ENCODE measurements at regions not wholly inside any gene's neighbourhood (a gene's known extent, or its start where the extent isn't known, plus 50 kb on each side); places are given as distances from the start of the nearest gene placed in this dataset.

DNA sequence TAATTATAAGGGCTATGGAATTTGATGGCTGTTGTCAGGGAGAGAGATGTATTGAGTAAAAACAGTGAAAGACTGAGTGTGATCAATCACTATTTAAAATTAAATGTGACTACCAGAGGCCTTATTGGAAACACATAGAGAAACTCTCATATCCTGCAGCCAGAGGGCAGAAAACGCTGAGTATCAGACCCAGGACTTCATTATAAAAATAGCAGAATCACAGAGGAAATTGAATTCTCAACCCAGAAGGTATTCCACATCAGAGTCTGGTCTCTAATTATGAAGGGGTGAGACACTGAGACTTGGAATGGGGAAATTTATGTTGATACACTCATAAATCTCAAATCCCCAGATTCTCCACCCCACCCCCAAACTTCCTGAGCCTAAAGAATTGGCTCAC, 69.5 kb upstream of the IL6 start:
- no peak for DNase-seq

DNA sequence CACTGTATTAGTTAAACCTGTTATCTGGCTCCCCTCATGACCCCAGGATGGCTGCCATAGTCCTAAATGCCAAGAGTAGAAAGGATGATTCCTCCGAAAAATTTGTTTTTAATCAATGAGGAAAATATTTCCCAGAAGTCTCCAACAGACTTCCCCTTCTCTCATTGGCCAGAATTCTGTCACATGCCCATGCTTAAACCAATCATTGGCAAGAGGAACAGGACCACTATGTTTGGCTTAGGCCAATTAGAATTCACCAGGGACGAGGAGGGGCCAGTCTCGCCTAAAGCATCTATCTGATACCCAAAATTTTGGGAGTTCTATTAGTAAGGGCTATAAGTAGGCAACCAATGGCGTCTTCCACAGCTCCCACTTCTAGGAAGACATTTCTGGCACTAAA, 71.2 kb upstream of the IL6 start:
- no peak for DNase-seq

DNA sequence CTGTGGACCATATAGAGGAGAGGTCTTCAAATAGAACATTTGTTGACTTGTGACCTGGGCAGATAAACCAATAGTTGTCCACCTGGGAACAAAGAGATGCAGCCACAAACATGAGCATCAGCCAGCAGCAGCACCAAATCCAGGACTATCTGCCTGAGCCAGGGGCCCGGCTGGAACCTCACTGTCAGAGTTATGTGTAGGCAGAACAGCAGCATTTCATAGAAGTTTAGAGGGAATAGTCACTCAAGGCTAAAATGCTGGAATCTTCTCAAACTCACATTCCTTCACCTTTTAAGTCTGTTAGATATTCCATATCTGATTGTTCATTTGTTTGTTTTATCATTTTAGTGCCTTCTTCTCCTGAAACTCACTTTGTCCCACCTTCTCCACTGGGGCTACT, 72.2 kb upstream of the IL6 start:
- no peak for DNase-seq

DNA sequence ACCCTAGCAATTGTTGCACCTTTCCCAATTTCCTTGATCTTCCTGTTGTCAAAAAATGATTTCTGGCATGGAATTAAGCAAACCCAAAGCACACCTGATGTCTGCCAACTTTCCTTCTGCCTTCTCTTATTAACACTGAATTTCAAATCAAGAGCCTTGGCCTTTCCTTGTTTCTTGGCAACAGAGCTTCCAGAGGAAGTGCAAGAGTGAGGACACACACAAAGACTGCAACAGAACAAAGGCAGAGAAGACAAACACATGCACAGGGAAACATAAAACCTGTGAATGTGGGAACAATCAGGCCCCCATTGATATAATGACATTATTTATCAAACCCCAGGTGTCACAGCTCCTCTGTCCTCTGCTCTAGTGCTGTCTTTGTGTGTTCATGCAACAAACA, 73.0 kb upstream of the IL6 start:
- no peak for DNase-seq

DNA sequence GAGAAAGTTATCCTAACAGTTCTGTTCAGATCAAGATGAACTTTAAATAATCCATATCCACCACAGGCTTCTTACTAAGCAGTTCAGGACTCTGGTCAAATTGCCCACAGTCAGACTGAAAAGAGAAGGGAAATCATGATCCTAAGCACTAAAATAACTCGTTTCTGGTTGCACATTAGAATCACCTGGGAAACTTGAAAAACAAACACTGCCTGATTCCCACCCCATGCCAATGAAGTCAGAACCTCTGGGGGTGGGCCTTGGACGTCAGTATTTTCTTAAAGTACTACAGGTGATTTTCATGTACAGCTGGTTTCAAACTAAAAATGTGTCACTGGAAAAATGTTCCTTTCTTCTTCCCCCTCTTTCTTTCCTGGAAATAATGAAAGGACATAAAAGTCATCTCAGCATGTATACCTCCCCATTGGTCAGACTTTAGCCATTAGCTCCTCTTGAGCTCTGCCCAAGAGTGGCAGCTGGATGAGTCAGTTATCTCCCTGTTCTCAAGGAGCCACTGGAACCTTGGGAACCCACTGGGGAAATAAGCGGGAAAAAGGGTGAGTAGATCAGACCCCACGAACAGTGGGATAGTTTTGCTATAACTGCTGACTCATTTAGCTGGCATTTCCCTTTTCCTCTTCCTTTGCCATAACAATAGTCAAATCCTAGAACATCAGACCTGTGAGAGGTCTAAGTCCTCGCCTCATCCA, 75.3 kb upstream of the IL6 start:
- DNase-seq: no peak

DNA sequence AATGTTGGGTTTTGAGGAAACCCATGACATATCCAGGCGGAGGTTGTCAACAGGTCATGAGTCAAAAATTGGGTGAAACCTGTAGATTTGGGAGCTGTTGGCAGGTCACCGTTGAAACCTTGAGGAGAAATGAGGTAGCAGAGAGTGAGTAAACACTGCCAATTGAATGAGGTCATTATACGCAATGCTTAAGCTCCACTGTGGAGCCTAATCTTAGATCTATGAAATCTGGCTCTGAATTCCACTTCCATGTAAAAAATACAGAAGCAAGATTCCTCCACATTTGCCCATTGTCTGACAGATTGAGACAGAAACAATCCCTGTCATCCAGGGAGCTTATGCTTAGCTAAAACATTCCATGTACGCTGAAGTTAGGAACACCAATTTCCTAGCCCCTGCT, 76.0 kb upstream of the IL6 start:
- DNase-seq: no peak

DNA sequence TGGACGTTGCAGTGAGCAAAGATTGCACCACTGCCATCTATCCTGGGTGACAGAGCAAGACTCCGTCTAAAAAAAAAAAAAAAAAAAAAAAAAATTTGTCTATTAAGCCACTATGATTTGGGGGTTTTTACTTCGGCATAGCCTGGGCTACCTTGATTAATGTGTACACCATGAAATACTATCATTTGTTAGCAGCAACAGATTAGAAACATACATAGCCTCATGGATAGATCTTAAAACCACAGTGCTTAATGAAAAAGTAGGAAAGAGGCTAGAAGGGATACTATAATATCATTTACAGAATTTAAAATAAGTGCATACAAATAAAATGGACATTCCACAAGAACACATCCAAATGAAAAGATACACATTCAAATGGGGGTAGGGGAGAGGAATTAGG, 77.3 kb upstream of the IL6 start:
- DNase-seq: no peak

DNA sequence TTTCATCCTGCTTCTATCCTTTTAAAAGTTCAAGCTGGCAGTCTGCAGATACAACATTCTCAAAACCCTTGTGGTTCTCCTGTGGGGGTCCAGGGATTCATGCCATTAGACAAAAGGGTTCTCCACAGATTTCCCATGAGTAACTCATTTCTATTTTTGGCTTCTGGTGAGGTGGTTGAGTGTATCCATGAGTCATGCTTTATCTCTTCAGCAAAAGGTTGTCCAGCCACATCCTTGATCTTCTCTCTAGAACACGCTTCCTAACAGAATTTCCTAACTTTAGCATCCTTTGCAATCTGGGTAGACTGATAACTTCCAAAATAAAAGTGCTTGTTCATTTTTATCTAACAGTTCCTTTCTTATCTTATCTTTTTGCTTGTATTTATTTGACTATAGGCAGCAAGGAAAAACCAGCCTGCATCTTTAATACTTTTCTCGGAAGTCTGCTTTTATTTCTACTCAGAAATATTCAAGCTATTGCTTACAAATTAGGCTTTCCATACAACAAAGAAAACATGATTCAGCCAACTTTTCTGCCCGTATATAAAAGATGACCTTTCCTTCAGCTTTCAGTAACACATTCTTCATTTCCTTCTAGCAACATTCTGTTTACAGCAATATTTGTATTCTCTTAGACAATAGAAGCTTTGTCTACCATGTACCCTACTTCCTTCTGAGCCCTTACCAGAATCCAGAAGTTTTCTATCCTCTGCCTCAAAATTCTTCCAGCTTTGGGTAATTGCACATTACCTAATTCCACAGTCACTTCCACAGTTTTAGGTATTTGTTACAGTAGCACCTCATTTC, 79.3 kb upstream of the IL6 start:
- no peak for DNase-seq

DNA sequence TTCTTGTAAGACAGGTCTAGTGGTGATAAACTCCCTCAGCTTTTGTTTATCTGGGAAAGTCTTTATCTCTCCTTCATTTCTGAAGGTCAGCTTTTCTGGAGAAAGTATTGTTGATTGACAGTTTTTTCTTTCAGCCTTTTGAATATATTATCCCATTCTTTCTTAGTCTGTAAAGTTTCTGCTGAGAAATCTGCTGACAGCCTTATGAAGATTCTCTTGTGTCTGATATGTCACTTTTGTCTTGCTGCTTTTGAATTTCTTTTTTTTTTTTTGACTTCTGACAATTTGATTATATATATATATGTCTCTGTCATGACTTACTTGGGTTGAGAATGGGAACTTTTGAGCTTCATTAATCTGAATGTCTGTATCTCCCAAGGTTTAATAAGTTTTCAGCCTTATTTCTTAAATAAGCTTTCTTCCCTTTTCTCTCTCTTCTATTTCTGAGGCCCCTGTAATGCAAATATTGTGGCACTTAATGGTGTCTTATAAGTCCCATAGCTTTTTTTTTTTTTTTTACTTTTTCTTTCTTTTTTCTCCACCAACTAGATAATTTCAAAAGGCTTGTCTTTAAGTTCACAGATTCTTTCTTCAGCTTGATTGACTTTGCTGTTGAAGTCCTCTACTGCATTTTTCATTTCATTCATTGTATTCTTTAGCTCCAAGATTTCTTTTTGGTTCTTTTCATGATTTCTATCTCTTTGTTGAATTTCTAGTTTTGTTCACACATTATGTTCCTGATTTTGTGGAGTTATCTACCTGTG, 81.4 kb upstream of the IL6 start:
- DNase-seq: no peak

DNA sequence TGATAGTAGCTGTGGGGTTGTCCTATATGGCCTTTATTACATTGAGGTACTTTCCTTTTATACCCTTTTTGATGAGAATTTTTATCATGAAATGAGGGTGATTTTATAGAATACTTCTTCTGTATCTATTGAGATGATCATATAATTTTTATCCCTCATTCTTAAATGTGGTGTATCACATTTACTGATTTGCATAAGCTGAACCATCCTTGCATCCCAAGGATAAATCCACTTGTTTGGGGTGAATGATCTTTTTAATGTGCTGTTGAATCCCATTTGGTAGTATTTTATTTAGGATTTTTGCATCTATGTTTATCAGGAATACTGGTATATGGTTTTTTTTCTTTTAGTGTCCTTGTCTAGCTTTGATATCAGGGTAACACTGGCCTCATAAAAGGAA, 84.5 kb upstream of the IL6 start:
- no peak for DNase-seq

DNA sequence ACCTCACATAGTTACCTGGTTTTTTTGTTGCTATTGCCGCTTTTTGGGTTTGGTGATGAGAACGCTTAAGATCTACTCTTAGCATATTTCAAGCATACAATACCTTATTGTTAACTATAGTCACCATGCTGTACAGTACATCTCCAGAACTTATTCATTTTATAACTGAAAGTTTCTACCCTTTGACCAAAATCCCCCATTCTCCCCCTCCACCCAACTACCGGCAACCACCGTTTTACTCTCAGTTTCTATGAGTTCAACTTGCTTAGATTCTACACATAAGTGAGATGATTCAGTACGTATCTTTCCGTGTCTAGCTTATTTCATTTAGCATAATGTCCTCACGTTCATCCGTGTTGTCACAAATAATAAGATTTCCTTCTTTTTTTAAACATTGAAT, 86.7 kb upstream of the IL6 start:
- DNase-seq: peak; percentile 43 to 62

DNA sequence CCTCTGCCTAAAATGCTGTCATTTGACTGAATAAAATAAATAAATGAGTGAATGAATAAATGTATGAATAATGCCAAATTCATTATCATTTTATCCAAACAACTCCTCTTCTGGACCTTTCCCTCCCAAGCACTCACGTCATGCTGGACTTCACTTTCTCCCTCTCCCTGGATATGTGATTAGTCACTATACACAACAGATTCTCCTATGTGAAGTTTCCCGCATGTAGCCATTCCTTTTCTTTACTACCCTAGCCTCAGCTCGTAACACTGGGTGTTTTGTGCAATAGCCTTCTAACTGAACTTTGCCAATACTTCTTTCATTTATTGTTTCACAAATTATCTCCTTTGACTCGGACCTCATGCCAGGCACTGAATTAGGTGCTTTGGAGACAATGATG, 87.6 kb upstream of the IL6 start:
- DNase-seq: no peak

DNA sequence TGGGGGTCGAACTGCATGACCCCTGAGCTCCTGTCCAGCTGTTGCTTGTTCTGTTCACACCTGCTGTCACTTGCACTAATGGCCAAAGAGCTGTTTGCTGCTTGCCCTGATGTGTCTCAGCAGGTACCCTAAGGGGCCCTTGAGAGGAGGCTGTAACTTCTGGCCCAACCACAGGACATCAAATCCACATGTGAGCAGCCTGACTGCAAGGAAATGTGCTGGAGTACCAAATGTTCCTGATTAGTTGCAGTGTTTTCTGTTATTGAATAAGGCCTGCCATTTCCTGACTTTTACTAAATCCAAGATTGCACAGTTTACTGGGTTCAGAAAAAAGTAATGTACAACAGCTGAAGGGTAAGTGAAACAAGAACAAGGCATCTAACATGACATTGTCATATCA, 91.7 kb upstream of the IL6 start:
- no peak for DNase-seq

DNA sequence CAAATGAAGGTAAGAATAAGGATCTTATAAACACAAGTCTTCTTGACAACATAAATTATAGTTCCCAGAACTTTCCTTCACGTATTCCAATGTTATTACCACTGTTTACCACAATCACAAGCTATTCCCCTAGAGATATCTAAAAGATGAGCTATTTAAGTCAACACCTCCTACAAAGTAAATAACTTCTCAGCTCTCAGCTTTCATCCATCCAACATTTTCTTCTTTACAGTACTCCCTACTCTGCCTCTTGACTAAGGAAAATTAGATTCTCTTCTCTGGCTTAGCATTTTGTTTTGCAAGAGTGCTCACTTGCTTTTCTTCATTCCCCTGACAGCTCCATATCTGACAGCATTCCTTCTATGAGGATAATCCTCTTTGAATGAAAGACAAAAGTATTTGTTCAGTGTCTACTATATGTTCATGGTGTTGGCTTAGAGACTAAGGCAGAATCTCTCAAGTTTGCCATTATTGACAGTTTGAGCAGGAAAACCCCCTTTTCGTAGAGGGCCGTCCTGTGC, 93.0 kb upstream of the IL6 start:
- DNase-seq: no peak

DNA sequence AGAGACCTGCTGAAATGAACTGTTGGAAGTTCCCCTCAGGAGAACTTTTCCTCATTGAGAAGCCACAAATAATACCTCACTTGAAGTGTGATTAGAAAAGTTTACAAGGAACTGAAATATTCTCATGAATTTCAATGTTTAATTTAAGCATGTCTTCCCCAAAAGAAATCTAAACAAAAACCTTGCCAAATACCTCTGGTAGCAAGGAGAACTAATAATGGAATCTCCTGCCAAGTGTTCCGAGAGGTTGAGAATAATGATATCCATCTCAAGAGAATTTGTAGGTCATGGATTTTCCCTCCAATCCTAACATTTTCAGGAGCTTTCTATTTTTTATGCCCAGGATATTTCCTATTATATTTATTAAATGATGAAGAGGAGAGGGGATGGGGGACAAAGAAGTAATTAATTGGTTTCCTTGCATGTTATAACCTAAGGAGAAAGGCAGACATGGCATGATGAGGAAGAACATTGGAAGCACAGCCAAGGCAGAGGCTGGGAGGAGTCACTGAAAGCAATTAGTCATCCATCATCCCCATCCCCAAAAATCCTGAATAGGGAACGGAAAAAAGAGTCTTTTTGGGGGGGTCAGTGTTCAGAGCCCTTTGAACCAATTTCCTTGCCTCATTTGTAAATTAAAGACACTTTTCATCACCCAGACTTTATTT, 93.6 kb upstream of the IL6 start:
- DNase-seq: no peak

DNA sequence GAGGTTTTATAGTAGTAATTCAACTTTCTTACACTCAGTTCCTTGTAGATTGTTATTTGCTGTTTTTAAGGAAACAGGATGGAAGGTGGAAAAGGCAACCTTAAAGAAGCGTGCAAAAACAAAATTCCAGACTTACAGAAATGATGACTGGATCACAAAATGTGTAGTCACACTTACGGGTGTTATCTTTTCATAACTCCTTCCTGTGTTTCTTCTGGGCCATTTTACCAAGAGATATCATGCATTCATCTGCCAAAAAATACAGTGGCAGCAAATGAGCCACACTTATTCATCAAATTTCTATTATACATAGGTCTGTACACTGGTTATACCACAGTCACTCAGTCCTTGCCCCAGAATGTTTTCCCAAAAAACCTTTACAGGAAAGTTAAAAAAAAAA, 94.3 kb upstream of the IL6 start:
- DNase-seq: no peak

DNA sequence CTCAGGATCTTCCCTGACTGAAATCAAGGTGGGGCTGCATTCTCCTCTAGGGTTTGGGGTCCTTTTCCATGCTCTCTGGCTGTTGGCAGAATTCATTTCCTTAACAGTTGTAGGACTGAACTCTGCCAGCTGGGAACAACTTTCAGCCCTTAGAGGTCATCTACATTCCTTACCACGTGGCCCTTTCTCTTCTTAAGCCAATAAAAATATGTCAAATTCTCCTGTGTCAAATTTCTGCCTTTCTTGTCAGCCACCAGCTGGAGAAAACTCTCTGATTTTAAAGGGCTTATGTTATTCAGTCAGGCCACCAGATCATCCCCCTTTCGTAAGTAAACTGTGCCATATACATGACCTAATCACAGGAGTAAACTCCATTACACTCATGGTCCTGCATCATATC, 95.3 kb upstream of the IL6 start:
- DNase-seq: no peak

DNA sequence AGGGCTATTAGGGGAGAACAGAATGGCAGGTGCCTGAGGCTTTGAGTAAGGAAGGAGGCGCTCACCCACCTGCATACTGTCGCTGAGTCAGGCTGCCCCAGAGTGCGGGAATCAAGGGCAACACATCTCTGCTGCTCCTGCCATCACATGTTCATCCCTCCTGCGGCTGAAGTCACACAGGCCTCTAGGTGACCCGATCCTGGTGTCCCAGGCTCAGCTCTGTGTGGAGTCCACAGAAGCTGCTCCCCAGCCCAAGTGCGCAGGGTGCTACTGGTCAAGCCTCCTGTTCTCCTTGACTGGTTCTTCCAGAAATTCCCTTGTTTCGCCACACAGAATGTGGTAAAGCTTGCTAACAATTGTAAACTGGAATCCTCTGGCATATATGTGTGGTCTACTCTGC, 96.9 kb upstream of the IL6 start:
- no peak for DNase-seq

DNA sequence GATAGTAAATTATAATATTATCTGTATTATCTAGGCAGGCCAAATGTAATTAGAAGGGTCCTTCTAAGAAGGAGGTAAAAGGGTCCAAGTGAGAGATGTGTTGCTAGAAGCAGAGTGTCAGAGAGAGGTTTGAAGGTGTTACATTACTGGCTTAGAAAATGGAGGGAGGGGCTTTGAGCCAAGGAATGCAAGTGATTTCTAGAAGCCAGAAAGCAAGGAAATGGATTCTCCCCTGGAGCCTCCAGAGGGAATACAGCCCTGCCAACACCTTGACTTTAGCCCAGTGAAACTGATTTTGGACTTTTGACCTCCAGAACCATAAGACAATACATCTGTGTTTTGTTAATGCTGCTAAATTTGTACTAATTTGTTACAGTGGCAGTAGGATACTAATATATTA, 97.9 kb upstream of the IL6 start:
- no peak for DNase-seq

DNA sequence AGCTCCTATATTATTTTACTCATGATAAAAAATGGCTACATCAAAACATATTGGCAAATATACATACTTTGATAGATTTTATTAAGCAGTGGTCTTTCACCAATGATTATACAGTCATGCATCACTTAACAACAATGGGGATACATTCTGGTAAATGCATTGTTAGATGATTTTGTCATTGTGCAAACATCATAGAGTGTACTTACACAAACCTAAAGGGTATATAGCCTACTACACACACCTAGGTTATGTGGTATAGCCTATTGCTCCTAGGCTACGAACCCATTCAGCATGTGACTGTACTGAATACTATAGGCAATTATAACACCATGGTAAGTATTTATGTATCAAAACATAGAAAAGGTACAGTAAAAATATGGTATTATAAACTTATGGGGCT, 98.9 kb upstream of the IL6 start:
- no peak for DNase-seq

DNA sequence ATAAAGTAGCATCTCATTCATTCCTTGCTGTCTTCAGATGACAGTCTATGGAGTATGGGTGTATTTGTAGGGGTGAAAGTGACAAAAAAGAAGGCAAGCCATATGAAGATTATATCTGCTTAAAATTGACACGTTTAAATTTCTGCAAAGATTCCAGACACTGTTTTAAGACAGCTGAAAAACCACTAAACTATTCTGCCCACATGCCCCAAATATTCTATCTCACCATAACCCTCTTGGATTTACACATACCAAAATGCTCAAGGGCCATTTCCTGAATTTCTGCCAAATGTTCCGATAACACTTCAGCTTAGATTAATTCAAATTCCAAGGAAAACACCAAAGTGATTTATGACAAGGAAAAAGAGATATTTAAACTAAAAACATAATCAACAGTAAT, 99.9 kb upstream of the IL6 start:
- DNase-seq: no peak

DNA sequence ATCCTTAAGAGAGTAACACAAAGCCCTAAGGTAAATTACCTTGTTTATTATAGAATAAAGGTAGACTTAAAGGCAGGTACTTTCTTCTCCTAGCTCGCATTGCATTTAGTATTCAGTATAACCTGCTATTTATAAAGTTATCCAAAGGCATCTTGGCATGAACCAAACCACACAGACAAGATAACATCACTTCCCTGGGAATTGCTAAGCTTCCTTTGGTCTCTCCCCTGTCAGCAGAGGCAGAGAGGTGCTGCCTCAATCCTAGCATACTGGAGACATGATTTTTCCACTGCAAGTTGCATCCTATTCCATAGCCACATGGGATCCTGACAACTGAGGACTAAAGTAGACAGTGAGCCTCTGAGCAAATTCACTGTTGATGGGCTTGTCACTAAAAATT, 101.7 kb upstream of the IL6 start:
- DNase-seq: no peak

DNA sequence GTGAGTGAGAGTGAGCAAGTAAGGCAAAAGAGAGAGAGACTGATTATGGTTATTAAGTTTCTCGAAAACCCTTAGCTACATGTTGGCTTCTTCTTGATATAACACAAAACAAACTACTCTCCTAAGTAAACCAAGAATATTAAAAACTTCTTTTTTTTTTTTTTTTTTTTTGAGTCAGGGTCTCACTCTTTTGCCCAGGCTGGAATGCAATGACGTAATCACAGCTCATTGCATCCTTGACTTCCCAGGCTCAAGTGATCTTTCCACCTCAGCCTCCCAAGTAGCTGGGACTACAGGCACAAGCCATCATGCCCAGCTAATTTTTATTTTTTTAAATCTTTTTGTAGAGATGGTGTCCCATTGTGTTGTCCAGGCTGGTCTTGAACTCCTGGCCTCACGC, 102.2 kb upstream of the IL6 start:
- DNase-seq: no peak
